GM12878 (cell line): ENCODE measurements at regions not wholly inside any gene's neighbourhood (a gene's known extent, or its start where the extent isn't known, plus 50 kb on each side); places are given as distances from the start of the nearest gene placed in this dataset.

Experiments used
- ATAC-seq: fragments of 200-7000 bp; cut with Tn5 transposase; 3 replicates; pipeline ENCODE4 v1.9.1; 2020; ENCODE audit warnings: mild to moderate bottlenecking, moderate library complexity
- BruUV-seq: library from RNA; stranded (reverse); fragments of 400-500 nt; replicated peaks from 2 replicates; lab custom pipeline; 2021; lab: Mats Ljungman, UMichigan
- CTCF ChIA-PET: fragments of 300-600 bp; sonication (Branson Sonifier 250); formaldehyde crosslinking; extraction: SDS; loops from one replicate; lab custom pipeline; 2021; ENCODE audit warnings: inconsistent platforms; lab: Yijun Ruan, JAX
- POLR2A ChIA-PET: fragments of 350-600 bp; formaldehyde crosslinking; extraction: SDS; loops from one replicate; lab custom pipeline; 2021; ENCODE audit warnings: inconsistent platforms; lab: Charles Lee
- RAD21 ChIA-PET: fragments of 300-600 bp; sonication (Branson Sonifier 250); formaldehyde crosslinking; loops from one replicate; lab custom pipeline; 2023; ENCODE audit warnings: antibody characterized with exemption; ENCODE audit not compliant: unreplicated experiment; lab: Charles Lee
- SMC1A ChIA-PET: fragments of 300-600 bp; sonication (Branson Sonifier 250); formaldehyde crosslinking; loops from one replicate; lab custom pipeline; 2023; ENCODE audit not compliant: unreplicated experiment, uncharacterized antibody; lab: Charles Lee
- DNase-seq: peaks from one replicate; pipeline ENCODE4 v3.0.0-alpha.2; 2011; ENCODE audit warnings: low read depth, low spot score
- FAIRE-seq: peaks from 3 replicates; lab custom pipeline; 2011; peaks lifted over from hg19 to GRCh38; lab: Jason Lieb, UNC
- H2AFZ ChIP-seq: 2 replicates; pipeline ENCODE4 v1.6.0; 2011; ENCODE audit warnings: low read depth, low read length, control low read depth; ENCODE audit not compliant: control insufficient read depth
- H3K27ac ChIP-seq: 2 replicates; pipeline ENCODE4 v1.5.1; 2011; ENCODE audit warnings: control low read depth; ENCODE audit not compliant: control insufficient read depth, insufficient read depth
- H3K27me3 ChIP-seq, 2 experiments: replicated peaks in 1 of 2; 2 replicates each; pipeline versions ENCODE4 v1.6.0 to v1.6.1; 2011; ENCODE audit warnings: low read length in 1 of 2; ENCODE audit not compliant: control insufficient read depth in 2 of 2, insufficient read depth in 2 of 2
- H3K36me3 ChIP-seq, 2 experiments: 2 replicates each; pipeline ENCODE4 v1.5.1; 2011; ENCODE audit warnings: low read length in 1 of 2; ENCODE audit not compliant: control insufficient read depth in 2 of 2, insufficient read depth in 2 of 2
- H3K4me1 ChIP-seq: 2 replicates; pipeline ENCODE4 v1.6.1; 2011; ENCODE audit warnings: mild to moderate bottlenecking, low read length, moderate library complexity, mixed read lengths; ENCODE audit not compliant: control insufficient read depth, insufficient read depth
- H3K4me2 ChIP-seq: 2 replicates; pipeline ENCODE4 v1.6.0; 2011; ENCODE audit warnings: control low read depth; ENCODE audit not compliant: control insufficient read depth, insufficient read depth
- H3K4me3 ChIP-seq: fragments of 200-600 bp; sonication (generic); 2 replicates; pipeline ENCODE4 v1.5.1; 2016
- H3K79me2 ChIP-seq: 2 replicates; pipeline ENCODE4 v1.6.0; 2011; ENCODE audit warnings: low read length; ENCODE audit not compliant: control insufficient read depth, insufficient read depth
- H3K9ac ChIP-seq: 2 replicates; pipeline ENCODE4 v1.8.0; 2011; ENCODE audit warnings: low read length, control low read depth, mixed read lengths; ENCODE audit not compliant: control insufficient read depth, insufficient read depth
- H3K9me3 ChIP-seq: replicated peaks from 3 replicates; pipeline ENCODE4 v1.5.1; 2011; ENCODE audit warnings: mild to moderate bottlenecking, low read length; ENCODE audit not compliant: control insufficient read depth, insufficient read depth
- H4K20me1 ChIP-seq: 2 replicates; pipeline ENCODE4 v1.6.0; 2011; ENCODE audit not compliant: control insufficient read depth, insufficient read depth
- BACH1 ChIP-seq: fragments of 450-650 bp; IDR thresholded peaks from 2 replicates; pipeline ENCODE4 v1.6.1; 2017; ENCODE audit warnings: mild to moderate bottlenecking, borderline replicate concordance
- CBFB ChIP-seq: IDR thresholded peaks from 2 replicates; pipeline ENCODE4 v1.6.1; 2016; ENCODE audit warnings: antibody characterized with exemption, low read depth
- EP300 ChIP-seq, 2 experiments: fragments of 150-350 bp in 1 of 2; IDR thresholded peaks; 2 replicates each; pipeline ENCODE4 v1.6.1; 2011 to 2012; ENCODE audit warnings: low read depth in 2 of 2, low read length in 2 of 2, borderline replicate concordance in 1 of 2, improper control_type of control experiment in 1 of 2, inconsistent platforms in 1 of 2; ENCODE audit not compliant: control insufficient read depth in 1 of 2
- GABPA ChIP-seq: IDR thresholded peaks from 2 replicates; pipeline ENCODE4 v1.6.1; 2014; ENCODE audit warnings: antibody characterized with exemption, low read depth, mild to moderate bottlenecking, inconsistent platforms
- HCFC1 ChIP-seq: fragments of 150-350 bp; IDR thresholded peaks from 2 replicates; pipeline ENCODE4 v1.6.1; 2014; ENCODE audit warnings: low read length
- IKZF2 ChIP-seq, 2 experiments: fragments of 450-650 bp; IDR thresholded peaks; 2 replicates each; pipeline ENCODE4 v1.6.1; 2017; ENCODE audit warnings: mild to moderate bottlenecking in 2 of 2, moderate library complexity in 2 of 2
- MAX ChIP-seq: IDR thresholded peaks from 2 replicates; pipeline ENCODE4 v1.6.1; 2012; ENCODE audit warnings: low read depth, low read length, improper control_type of control experiment
- MEF2A ChIP-seq: IDR thresholded peaks from 2 replicates; pipeline ENCODE4 v1.6.1; 2011; ENCODE audit warnings: low read depth, mild to moderate bottlenecking, low read length, moderate library complexity; ENCODE audit not compliant: insufficient read depth
- MEF2B ChIP-seq: fragments of 450-650 bp; IDR thresholded peaks from 2 replicates; pipeline ENCODE4 v1.6.1; 2018; ENCODE audit warnings: mild to moderate bottlenecking, moderate library complexity; ENCODE audit not compliant: partially characterized antibody, poor library complexity, severe bottlenecking
- MYB ChIP-seq: fragments of 150-350 bp; IDR thresholded peaks from 2 replicates; pipeline ENCODE4 v1.6.1; 2014; ENCODE audit warnings: mild to moderate bottlenecking, low read depth, low read length, borderline replicate concordance
- NFXL1 ChIP-seq: fragments of 450-650 bp; IDR thresholded peaks from 2 replicates; pipeline ENCODE4 v1.6.1; 2017; ENCODE audit warnings: antibody characterized with exemption, mild to moderate bottlenecking, borderline replicate concordance
- NFYB ChIP-seq: IDR thresholded peaks from 2 replicates; pipeline ENCODE4 v1.6.1; 2011; ENCODE audit warnings: low read depth, mild to moderate bottlenecking, low read length, improper control_type of control experiment, moderate library complexity; ENCODE audit not compliant: insufficient read depth
- RAD21 ChIP-seq: IDR thresholded peaks from 2 replicates; pipeline ENCODE4 v1.6.1; 2011; ENCODE audit warnings: mild to moderate bottlenecking, low read depth, low read length, moderate library complexity; ENCODE audit not compliant: insufficient read depth
- SREBF1 ChIP-seq: IDR thresholded peaks from 2 replicates; pipeline ENCODE4 v1.6.1; 2012; ENCODE audit warnings: mild to moderate bottlenecking, low read length
- SREBF2 ChIP-seq: IDR thresholded peaks from 2 replicates; pipeline ENCODE4 v1.6.1; 2012; ENCODE audit warnings: mild to moderate bottlenecking, low read length
- STAT3 ChIP-seq: IDR thresholded peaks from 2 replicates; pipeline ENCODE4 v1.6.1; 2011; ENCODE audit warnings: low read depth, low read length, improper control_type of control experiment
- ZNF217 ChIP-seq: fragments of 450-650 bp; IDR thresholded peaks from 2 replicates; pipeline ENCODE4 v1.6.1; 2017; ENCODE audit warnings: antibody characterized with exemption, mild to moderate bottlenecking
- ZZZ3 ChIP-seq: IDR thresholded peaks from 2 replicates; pipeline ENCODE4 v1.6.1; 2011; ENCODE audit warnings: low read depth; ENCODE audit not compliant: control insufficient read depth, insufficient read length
- WGBS: methylation state at CpG from one replicate; pipeline ENCODE4 v1.1.6; 2016; ENCODE audit warnings: low lambda C conversion rate; ENCODE audit not compliant: insufficient replicate concordance, insufficient coverage; ENCODE audit errors: missing lambda C conversion rate; 5-methylcytosine and 5-hydroxymethylcytosine counted together
- in situ Hi-C: fragments of 300-500 bp; cut with MboI; formaldehyde crosslinking; loops from 9 replicates; pipeline ENCODE4 v1.14.3; 2018; ENCODE audit warnings: mixed read lengths
- intact Hi-C: fragments of 100-400 bp; cut with micrococcal nuclease; formaldehyde crosslinking; loops from one replicate; pipeline ENCODE4 v1.14.2; 2022; ENCODE audit not compliant: unreplicated experiment
- TF ChIP-seq, protein P1 (sequence below): IDR thresholded peaks from 2 replicates; pipeline ENCODE4 v1.6.1; 2012; ENCODE audit warnings: improper control_type of control experiment, low read depth, low read length; ENCODE audit not compliant: insufficient replicate concordance

- POLR2A ChIA-PET, result no interaction called here
- ATAC-seq, result no peak
- H4K20me1 ChIP-seq, result no peaks in the 10 kb centered on the region
- FAIRE-seq, result no peak
- no peak overlapping the region for H3K4me2 ChIP-seq
- H3K9me3 ChIP-seq, result no peaks in the 10 kb centered on the region
- SMC1A ChIA-PET, result no interaction called here
- H2AFZ ChIP-seq, result no peak overlapping the region
- RAD21 ChIA-PET, result no interaction called here
- BruUV-seq, result no TSS peak
- no peaks in the 10 kb centered on the region for H3K36me3 ChIP-seq
- H3K79me2 ChIP-seq, result no peaks in the 10 kb centered on the region
- WGBS, result 79% methylated on average over 8 of the region's 8 CpGs
- no peak overlapping the region for H3K4me3 ChIP-seq
- H3K9ac ChIP-seq, result no peak overlapping the region
- intact Hi-C loops (loop anchor here (10.0 kb wide), 2 partner anchors 189 to 341 kb away; no protein-coding TSS in a partner anchor), in situ Hi-C loops (no loop called here)
- TF ChIP-seq HCFC1, result no peak
- no peak for TF ChIP-seq CBFB
- TF ChIP-seq NFYB, result no peak
- TF ChIP-seq GABPA, result no peak
- TF ChIP-seq ZZZ3, result no peak
- TF ChIP-seq SREBF1, result no peak
- TF ChIP-seq NFXL1, result no peak
- TF ChIP-seq ZNF217, result no peak
- TF ChIP-seq EP300 (IDR thresholded peaks at IDR 0.05; ENCODE audit: borderline replicate concordance in 1 of 2, control insufficient read depth in 1 of 2, low read depth in 2 of 2, low read length in 2 of 2), result no peak
- TF ChIP-seq SREBF2, result no peak
- TF ChIP-seq MEF2B, result no peak
- TF ChIP-seq, protein P1, sequence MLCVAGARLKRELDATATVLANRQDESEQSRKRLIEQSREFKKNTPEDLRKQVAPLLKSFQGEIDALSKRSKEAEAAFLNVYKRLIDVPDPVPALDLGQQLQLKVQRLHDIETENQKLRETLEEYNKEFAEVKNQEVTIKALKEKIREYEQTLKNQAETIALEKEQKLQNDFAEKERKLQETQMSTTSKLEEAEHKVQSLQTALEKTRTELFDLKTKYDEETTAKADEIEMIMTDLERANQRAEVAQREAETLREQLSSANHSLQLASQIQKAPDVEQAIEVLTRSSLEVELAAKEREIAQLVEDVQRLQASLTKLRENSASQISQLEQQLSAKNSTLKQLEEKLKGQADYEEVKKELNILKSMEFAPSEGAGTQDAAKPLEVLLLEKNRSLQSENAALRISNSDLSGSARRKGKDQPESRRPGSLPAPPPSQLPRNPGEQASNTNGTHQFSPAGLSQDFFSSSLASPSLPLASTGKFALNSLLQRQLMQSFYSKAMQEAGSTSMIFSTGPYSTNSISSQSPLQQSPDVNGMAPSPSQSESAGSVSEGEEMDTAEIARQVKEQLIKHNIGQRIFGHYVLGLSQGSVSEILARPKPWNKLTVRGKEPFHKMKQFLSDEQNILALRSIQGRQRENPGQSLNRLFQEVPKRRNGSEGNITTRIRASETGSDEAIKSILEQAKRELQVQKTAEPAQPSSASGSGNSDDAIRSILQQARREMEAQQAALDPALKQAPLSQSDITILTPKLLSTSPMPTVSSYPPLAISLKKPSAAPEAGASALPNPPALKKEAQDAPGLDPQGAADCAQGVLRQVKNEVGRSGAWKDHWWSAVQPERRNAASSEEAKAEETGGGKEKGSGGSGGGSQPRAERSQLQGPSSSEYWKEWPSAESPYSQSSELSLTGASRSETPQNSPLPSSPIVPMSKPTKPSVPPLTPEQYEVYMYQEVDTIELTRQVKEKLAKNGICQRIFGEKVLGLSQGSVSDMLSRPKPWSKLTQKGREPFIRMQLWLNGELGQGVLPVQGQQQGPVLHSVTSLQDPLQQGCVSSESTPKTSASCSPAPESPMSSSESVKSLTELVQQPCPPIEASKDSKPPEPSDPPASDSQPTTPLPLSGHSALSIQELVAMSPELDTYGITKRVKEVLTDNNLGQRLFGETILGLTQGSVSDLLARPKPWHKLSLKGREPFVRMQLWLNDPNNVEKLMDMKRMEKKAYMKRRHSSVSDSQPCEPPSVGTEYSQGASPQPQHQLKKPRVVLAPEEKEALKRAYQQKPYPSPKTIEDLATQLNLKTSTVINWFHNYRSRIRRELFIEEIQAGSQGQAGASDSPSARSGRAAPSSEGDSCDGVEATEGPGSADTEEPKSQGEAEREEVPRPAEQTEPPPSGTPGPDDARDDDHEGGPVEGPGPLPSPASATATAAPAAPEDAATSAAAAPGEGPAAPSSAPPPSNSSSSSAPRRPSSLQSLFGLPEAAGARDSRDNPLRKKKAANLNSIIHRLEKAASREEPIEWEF, result no peak
- no peak for TF ChIP-seq MYB
- no peak for TF ChIP-seq RAD21
- TF ChIP-seq MEF2A, result no peak
- no peak for TF ChIP-seq MAX
- no peak for TF ChIP-seq IKZF2 (IDR thresholded peaks at IDR 0.05)
- no peak for TF ChIP-seq STAT3
- TF ChIP-seq BACH1, result no peak
- H3K4me1 ChIP-seq, result peaks cover 14% of the 10 kb centered on the region
- CTCF ChIA-PET, result no interaction called here
- peaks cover 0 to 1% of the 10 kb centered on the region in 2 experiments; a peak in 1 of 4 replicates for H3K27me3 ChIP-seq
- no peak for DNase-seq
- H3K27ac ChIP-seq, result no peak overlapping the region
Observed at GRCh38 chr3:193974191-193974652, 161.7 kb upstream of the HES1 start.
